Suprapubic skin (tissue), 4 donors: ENCODE measurements at regions not wholly inside any gene's neighbourhood (a gene's known extent, or its start where the extent isn't known, plus 50 kb on each side); places are given as distances from the start of the nearest gene placed in this dataset.

Experiments
- DNase-seq, 2 donors: peaks; one replicate each; pipeline ENCODE4 v3.0.0-alpha.2; 2019; ENCODE audit warnings: low spot score in 2 of 2
- H3K27ac ChIP-seq: fragments of 200-600 bp; sonication (generic); one replicate; pipeline ENCODE4 v1.5.1; 2019
- H3K27me3 ChIP-seq: fragments of 200-600 bp; sonication (generic); one replicate; pipeline ENCODE4 v1.5.1; 2019
- H3K36me3 ChIP-seq: fragments of 200-600 bp; sonication (generic); one replicate; pipeline ENCODE4 v1.5.1; 2019
- H3K4me1 ChIP-seq: fragments of 200-600 bp; sonication (generic); one replicate; pipeline ENCODE4 v1.5.1; 2019
- H3K4me3 ChIP-seq: fragments of 200-600 bp; sonication (generic); one replicate; pipeline ENCODE4 v1.5.1; 2019; ENCODE audit warnings: mild to moderate bottlenecking
- H3K9me3 ChIP-seq: fragments of 200-600 bp; sonication (generic); one replicate; pipeline ENCODE4 v1.5.1; 2019
- CTCF ChIP-seq, 2 donors: fragments of 200-600 bp in 1 of 2; fragments of 450-650 bp in 1 of 2; sonication (generic) in 1 of 2; IDR thresholded peaks; one replicate each; pipeline ENCODE4 v1.5.1; 2016 to 2019; ENCODE audit warnings: antibody characterized with exemption in 2 of 2, mild to moderate bottlenecking in 1 of 2, moderate library complexity in 1 of 2
- EP300 ChIP-seq: sonication (generic); formaldehyde crosslinking; IDR thresholded peaks from one replicate; pipeline ENCODE4 v1.6.1; 2017; ENCODE audit warnings: antibody characterized with exemption
- POLR2A ChIP-seq, 2 donors: fragments of 450-650 bp; IDR thresholded peaks; one replicate each; pipeline ENCODE4 v1.6.1; 2017; ENCODE audit warnings: antibody characterized with exemption in 2 of 2, mild to moderate bottlenecking in 2 of 2, moderate library complexity in 2 of 2
- POLR2AphosphoS5 ChIP-seq, 3 donors: sonication (generic); formaldehyde crosslinking; IDR thresholded peaks; one replicate each; pipeline ENCODE4 v1.6.1; 2017; ENCODE audit warnings: antibody characterized with exemption in 3 of 3
- WGBS: methylation state at CpG from one replicate; pipeline ENCODE4 v1.1.5; 2018; 5-methylcytosine and 5-hydroxymethylcytosine counted together

GRCh38 chr1:101136271-101136670 is 100.5 kb upstream of the S1PR1 start:
- Histone ChIP-seq H3K36me3 (no peaks in the 10 kb centered on the region), H3K4me3 (no peak overlapping the region), H3K27ac (no peak overlapping the region), H3K4me1 (peaks cover 2% of the 10 kb centered on the region), H3K9me3 (no peaks in the 10 kb centered on the region), H3K27me3 (no peaks in the 10 kb centered on the region)
- TF ChIP-seq POLR2AphosphoS5 (IDR thresholded peaks at IDR 0.05) (no peak), CTCF (IDR thresholded peaks at IDR 0.05) (no peak), EP300 (no peak), POLR2A (IDR thresholded peaks at IDR 0.05) (no peak)
- no peak for DNase-seq
- 58% methylated on average over 3 of the region's 3 CpGs for WGBS

GRCh38 chr1:101135526-101135925 is 101.3 kb upstream of the S1PR1 start:
- Histone ChIP-seq H3K9me3 (no peaks in the 10 kb centered on the region), H3K4me1 (peaks cover 2% of the 10 kb centered on the region), H3K27me3 (no peaks in the 10 kb centered on the region), H3K4me3 (no peak overlapping the region), H3K36me3 (no peaks in the 10 kb centered on the region), H3K27ac (no peak overlapping the region)
- WGBS: 99% methylated on average over 2 of the region's 2 CpGs
- no peak for DNase-seq
- TF ChIP-seq POLR2A (IDR thresholded peaks at IDR 0.05): no peak
- no peak for TF ChIP-seq POLR2AphosphoS5 (IDR thresholded peaks at IDR 0.05)
- TF ChIP-seq CTCF (IDR thresholded peaks at IDR 0.05): no peak
- no peak for TF ChIP-seq EP300

GRCh38 chr1:101131239-101131843 is 105.5 kb upstream of the S1PR1 start:
- Histone ChIP-seq H3K27me3 (no peaks in the 10 kb centered on the region), H3K9me3 (no peaks in the 10 kb centered on the region), H3K36me3 (no peaks in the 10 kb centered on the region), H3K4me3 (no peak overlapping the region), H3K27ac (no peak overlapping the region), H3K4me1 (no peaks in the 10 kb centered on the region)
- no peak for DNase-seq
- no peak for TF ChIP-seq POLR2A (IDR thresholded peaks at IDR 0.05)
- TF ChIP-seq EP300: no peak
- TF ChIP-seq CTCF (IDR thresholded peaks at IDR 0.05): no peak
- TF ChIP-seq POLR2AphosphoS5 (IDR thresholded peaks at IDR 0.05): no peak
- WGBS: 94% methylated on average over 1 of the region's 1 CpG

GRCh38 chr1:101130673-101131072 is 105.1 kb upstream of the DPH5 start:
- H3K9me3 ChIP-seq: no peaks in the 10 kb centered on the region
- WGBS: 74% methylated on average over 6 of the region's 6 CpGs
- TF ChIP-seq POLR2AphosphoS5 (IDR thresholded peaks at IDR 0.05) (no peak), POLR2A (IDR thresholded peaks at IDR 0.05) (no peak), CTCF (IDR thresholded peaks at IDR 0.05) (no peak), EP300 (no peak)

GRCh38 chr1:101128846-101129245 is 103.3 kb upstream of the DPH5 start:
- Histone ChIP-seq H3K36me3 (no peaks in the 10 kb centered on the region), H3K9me3 (no peaks in the 10 kb centered on the region), H3K4me3 (no peak overlapping the region), H3K4me1 (no peaks in the 10 kb centered on the region), H3K27me3 (no peaks in the 10 kb centered on the region), H3K27ac (no peak overlapping the region)
- TF ChIP-seq POLR2A (IDR thresholded peaks at IDR 0.05) (no peak), CTCF (IDR thresholded peaks at IDR 0.05) (no peak), EP300 (no peak), POLR2AphosphoS5 (IDR thresholded peaks at IDR 0.05) (no peak)
- DNase-seq: no peak

More at GRCh38 chr1:101130673-101131072, 105.1 kb upstream of the DPH5 start:
- Histone ChIP-seq H3K4me3 (no peak overlapping the region), H3K36me3 (no peaks in the 10 kb centered on the region), H3K27me3 (no peaks in the 10 kb centered on the region), H3K4me1 (no peaks in the 10 kb centered on the region), H3K27ac (no peak overlapping the region)
- DNase-seq: no peak
